ENCODE measurements at regions not wholly inside any gene's neighbourhood (a gene's known extent, or its start where the extent isn't known, plus 50 kb on each side); places are given as distances from the start of the nearest gene placed in this dataset.

- no peak for DNase-seq
Measured at GRCh38 chr9:99327667-99328066, 105.6 kb downstream of the SEC61B start.

DNA sequence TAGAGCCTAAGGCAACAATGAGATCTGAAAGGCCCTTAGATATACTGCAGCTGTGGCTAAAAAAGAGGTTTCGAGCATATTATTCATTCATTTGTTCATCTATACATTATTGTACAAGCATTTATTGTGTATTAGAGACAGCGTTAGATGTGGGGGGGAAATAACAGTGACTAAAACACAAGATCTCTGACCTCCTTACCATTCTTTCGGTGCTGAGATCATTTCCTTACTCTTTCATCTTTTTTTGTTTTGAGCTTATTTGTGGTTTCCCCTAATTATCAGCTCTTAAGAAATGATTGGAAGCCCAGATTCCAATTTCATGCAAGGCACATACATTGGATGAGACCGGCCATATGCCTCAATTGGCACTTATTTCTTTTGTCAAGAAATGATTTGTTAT is 113.2 kb downstream of the SEC61B start:
- no peak for DNase-seq

DNA sequence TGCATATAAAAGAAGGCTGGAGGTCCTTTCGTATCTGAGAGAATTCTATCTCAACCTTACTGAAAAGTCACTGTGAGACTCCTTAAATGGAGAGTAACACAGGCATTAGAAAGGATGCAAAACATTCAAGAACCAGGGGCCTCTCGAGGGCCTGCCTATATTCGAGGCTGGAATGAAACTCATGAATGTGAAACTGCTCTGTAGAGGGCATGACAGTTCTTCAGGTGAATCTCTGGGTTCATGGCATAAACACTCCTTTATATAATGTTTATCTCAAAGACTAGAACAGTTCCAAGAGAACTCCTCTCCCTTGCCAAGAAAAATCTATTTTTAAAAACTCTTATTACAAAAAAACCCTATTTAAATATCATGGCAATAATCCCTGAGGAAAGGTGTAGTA is 113.9 kb downstream of the SEC61B start:
- DNase-seq = no peak

- DNase-seq = no peak
Measured at GRCh38 chr9:99336531-99336930, 114.4 kb downstream of the SEC61B start.

GRCh38 chr9:99340281-99340680 is 118.2 kb downstream of the SEC61B start:
- DNase-seq = no peak

DNA sequence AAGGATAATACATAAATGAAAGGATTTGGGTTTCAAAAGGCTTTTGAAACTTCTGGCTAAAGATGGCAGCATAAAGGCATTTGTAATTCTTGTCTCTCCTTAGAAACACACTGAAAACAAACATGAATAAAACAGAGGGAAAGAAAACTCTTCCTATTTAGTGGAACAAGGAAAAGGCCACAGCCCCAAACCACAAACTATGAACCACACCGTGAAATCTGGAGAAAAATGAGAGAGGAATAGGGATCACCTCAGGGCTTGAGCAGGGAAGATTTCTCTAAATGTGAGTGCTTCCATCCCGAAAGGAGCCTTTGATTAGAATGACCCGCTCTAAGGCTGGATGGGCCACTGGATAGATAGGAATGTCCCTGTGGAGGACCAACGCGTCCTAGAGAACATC is 119.6 kb downstream of the SEC61B start:
- no peak for DNase-seq

DNA sequence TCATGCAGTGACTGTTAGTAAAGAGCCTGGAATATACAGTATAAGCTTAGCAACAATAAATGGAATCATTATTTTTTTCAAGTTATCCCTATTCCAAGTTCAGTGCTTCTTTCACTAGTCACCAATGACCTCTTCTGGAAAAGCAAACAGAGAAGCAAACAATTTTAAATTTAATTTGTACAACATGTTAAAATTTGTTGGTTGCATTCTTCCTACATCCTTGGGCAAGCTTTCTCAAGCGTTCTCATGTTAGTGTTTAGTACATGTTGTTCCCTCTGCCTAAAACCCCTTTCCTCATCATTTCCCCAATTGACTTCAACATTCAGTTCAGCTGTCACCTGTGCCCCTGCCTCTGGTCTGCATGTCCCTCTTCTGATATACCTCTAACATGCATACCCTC is 123.4 kb downstream of the SEC61B start:
- no peak for DNase-seq

DNA sequence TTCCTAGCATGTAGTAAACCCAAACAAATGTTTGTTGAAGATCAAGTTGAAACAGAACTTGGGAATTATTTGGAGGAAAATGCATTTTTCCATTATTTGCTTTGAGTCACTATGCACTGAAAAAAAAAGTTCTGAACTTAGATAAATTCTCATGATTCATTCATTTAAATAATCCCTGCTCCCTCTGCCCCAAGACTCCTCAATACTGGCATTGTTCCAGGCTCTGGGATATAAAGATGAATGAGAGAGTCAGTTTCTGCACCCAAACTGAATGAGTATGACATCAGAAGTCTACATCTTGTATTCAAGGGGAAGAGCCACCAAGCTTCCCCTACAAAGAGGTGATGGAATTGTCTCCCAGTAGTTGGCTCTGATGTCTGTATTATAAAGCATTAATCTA is 123.9 kb downstream of the SEC61B start:
- DNase-seq = no peak

DNA sequence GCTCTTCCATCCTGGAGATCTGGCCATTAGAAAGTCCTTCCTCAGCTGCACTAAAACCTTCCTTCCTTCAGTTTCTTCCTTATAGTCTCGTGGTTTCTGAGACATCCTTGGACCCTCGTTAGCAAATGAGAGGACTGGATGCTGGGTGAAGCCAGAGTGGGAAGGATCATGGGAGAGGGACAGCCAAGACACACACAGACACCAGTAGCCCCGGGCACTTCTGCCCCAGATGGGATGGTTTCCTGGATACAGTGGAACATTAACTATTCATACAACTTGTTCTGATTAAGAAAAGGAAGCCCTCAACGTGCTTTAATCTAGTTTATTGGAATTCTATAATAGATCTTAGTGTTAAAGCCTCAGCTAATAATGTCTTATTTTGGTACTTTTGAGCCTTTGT is 125.5 kb downstream of the SEC61B start:
- DNase-seq = no peak

DNA sequence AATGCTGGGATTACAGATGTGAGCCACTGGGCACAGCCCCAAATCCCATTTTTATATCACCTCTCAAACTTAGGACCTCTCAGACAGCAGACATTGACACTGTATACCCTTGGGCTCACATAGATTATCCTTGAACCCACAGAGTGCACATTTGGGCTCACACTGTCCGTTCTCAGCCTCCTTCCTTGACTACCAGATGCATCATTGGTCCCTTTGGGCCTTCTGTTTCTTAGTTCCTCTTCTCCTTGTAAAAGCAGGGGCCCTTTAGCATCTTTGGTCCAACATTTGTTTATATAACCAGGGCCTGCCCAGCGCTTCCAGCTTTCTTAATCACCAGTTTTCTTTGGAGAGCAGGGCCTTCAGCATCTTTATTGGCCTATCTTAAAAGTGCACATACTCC is 126.2 kb downstream of the SEC61B start:
- no peak for DNase-seq

DNA sequence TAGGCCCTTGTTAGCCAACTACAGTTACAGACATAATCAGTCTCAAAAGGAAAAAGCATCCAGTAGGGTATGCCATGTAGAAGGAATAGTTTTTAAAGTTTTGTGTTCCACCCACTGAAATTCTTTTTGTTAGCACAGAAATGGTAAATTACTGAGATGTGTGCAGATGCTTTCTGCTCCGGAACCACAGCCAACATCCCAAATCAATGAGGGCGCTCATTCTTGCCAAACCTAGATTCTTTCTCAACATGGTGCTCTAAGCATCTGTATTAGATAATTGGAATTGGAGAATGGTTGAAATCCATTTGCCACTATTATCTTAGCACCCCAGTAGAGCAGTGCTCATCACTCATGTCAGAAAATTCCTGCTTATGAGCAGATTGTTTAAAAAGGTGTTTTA is 127.8 kb downstream of the SEC61B start:
- no peak for DNase-seq

DNA sequence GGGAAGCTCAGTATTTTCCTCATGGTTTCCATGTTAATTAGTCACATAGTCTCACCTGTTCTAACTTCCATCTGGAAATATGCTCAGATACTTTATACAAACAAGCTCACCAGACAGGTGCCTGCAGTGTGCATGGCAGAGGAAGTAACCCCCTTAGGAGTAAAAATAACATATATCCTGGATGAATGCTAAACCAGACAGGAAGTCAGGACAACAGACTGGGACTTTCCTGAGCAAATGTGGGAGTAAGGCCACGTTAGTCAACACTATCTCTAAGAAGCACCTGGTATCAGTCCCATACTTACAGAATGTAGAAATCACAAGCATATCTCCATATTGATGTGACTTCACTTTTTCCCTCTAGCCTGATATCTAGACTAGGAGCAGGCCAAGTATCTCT is 128.4 kb downstream of the SEC61B start:
- no peak for DNase-seq

GRCh38 chr9:99351647-99352046 is 129.6 kb downstream of the SEC61B start:
- DNase-seq = no peak

- no peak for DNase-seq
Measured at GRCh38 chr9:99352826-99353225, 130.7 kb downstream of the SEC61B start.

DNA sequence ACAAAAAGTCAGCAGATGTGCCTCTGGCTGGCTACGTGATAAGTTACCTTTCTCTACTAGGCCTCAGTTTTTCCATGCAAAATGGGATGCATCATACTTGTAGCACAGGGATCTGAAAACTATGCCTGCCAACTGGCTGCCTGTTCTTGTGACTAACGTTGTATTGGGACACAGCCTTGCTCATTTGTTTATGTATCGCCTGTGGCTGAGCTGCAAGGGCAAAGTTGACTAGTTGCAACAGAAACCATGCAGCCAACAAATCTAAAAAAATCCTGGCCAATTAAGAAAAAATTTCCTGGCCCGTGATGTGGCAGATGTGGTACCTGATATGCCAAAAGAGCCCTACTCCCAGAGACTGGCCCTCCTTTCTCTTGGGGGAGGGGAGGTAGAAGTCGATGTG is 131.3 kb downstream of the SEC61B start:
- no peak for DNase-seq

GRCh38 chr9:99354104-99354503 is 132.0 kb downstream of the SEC61B start:
- DNase-seq = no peak

GRCh38 chr9:99356512-99356971 is 134.5 kb downstream of the SEC61B start:
- no peak for DNase-seq

- no peak for DNase-seq
Measured at GRCh38 chr9:99357575-99357974, 135.5 kb downstream of the SEC61B start.

GRCh38 chr9:99358668-99359067 is 136.6 kb downstream of the SEC61B start:
- DNase-seq = no peak

DNA sequence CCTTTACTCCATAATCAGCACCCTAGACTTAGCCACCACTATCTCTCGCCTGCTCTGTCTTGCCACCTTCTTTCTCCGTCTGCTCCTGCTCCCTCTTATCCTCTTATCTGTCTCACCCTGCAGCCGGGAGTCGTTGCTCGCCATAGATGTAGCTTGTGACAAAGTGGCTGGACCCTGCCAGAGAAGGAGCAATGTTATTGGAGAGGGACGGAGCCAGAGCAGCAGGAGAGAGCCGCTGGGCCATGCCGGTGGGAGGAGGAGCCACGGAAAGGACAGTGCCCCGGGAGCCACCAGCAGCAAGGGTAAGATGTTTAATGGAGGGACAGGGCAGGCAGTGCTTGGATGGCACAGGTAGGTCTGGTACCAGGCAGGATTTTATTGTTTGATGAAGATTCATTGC is 137.3 kb downstream of the SEC61B start:
- no peak for DNase-seq

GRCh38 chr9:99360026-99360425 is 137.9 kb downstream of the SEC61B start:
- DNase-seq = no peak

DNA sequence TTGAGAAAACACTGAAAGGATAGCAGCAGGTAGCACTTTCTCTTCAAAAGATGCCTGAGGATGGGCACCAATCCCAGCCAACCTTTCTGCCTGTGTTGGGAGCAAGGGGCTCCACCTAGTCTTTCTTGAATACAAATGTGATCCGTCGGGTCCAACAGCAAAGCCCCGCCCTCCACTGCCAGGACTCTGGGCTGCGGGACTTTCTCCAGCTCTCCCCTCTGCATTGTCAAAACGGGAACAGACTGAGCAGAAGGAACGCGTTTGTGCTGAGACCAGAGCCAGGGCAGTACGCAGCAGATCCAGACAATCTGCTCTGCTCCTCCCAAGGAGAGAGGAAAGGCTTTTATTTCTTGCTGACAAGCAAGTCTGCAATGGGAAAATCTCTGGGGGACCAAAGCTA is 139.7 kb downstream of the SEC61B start:
- DNase-seq = no peak

DNA sequence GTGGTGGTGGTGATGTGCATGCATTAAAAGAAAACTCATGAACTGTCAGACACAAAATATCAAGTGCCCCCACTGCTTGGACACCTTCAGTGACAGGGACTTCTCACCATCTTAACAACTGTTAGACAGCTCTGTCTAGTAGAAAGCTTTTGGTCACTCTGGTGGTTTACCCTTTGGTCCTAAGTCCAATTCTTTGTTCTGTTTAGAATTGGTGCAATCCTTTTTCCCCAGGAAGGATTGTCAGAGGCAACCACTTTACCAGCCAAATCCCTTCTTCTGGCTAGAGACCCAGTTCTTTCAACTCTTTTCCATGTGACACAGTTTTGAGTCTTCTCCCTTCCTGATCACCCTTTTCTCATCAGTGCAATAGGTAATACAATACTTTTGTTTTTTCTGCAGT is 140.2 kb downstream of the SEC61B start:
- DNase-seq = no peak

- no peak for DNase-seq
Measured at GRCh38 chr9:99363509-99363908, 141.4 kb downstream of the SEC61B start.

DNA sequence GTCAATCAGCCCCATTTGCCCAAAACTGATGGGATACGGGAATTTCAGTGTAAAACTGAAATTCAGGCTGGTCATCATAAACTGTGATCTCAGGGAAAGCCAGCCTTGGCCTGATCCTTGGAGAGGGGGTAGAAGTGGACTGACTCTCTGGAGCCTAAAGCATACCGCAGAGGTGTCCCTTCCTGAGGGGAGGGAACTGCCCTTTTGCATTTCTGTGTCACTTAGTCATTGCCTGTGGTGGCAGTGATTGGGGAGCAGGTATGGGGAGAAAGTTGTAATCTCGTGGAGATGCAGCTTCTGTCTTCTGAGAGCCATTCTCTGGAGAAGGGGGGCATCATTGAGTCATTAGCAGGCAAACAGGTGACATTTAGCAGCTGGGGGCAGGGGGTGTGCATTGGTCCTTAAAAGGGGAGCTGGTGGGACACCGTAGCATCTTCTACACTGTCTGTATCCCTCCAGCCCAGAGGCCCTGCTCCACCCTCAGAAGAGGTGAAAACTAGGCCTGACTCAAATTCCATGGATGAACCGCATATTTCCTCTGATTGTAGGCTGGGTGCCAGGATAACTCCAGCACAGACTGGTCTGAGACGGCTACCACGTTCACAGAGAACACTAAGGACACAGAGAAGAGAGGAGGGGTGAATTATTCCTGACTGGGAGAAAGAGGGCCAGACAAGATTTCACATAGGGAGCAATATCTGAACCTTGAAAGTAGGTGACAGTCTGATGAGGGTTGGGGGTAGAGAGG is 143.3 kb downstream of the SEC61B start:
- DNase-seq = no peak
